ENCODE measurements at regions not wholly inside any gene's neighbourhood (a gene's known extent, or its start where the extent isn't known, plus 50 kb on each side); places are given as distances from the start of the nearest gene placed in this dataset.

DNA sequence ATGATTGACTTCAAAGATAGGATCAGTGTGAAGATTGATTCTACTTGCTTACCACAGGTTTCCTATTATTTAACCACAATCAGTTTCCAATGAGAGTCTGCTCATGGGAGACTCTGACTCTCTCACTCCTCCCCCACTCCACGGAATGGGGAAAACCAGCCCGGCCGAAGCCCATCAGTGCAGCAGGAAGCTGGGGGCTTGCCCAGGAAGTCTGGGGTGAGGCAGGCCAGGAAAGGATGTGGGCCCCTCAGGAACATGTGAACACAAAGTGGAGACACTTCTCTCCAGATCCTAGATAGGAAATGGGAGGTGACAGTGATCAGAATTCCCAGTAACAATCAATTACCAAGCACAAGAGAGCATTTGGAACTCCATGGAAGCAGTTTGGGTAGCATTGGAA lies 144.2 kb downstream of the TTLL2 start:
- no peaks in the 10 kb centered on the region for H3K4me1 ChIP-seq (ENCODE audit: low read depth)
- intact Hi-C loops (cut with DNase I, micrococcal nuclease), result no loop called here
- TF ChIP-seq, protein P1, sequence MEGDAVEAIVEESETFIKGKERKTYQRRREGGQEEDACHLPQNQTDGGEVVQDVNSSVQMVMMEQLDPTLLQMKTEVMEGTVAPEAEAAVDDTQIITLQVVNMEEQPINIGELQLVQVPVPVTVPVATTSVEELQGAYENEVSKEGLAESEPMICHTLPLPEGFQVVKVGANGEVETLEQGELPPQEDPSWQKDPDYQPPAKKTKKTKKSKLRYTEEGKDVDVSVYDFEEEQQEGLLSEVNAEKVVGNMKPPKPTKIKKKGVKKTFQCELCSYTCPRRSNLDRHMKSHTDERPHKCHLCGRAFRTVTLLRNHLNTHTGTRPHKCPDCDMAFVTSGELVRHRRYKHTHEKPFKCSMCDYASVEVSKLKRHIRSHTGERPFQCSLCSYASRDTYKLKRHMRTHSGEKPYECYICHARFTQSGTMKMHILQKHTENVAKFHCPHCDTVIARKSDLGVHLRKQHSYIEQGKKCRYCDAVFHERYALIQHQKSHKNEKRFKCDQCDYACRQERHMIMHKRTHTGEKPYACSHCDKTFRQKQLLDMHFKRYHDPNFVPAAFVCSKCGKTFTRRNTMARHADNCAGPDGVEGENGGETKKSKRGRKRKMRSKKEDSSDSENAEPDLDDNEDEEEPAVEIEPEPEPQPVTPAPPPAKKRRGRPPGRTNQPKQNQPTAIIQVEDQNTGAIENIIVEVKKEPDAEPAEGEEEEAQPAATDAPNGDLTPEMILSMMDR (IDR thresholded peaks at IDR 0.05), result no peak

DNA sequence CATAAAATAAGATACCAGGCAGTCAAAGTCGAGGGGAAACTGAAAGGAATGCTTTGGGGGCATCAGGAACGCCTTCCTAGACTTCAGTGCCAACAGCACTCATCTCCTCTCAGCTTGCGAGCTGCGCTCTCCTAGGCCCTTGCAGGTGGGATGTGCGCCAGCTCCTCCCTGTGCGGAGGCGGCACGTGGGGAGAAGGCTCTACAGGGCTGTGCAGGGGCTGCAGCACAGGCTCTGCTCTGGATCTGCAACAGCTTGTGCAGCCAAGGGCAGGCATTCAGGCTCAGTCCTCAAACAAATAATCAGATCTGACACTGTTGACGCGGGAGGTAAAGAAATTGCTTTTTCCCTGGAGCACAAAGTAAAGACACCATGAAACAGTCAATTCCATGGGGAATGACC lies 144.8 kb downstream of the TTLL2 start:
- intact Hi-C loops (cut with DNase I, micrococcal nuclease), result no loop called here
- H3K36me3 ChIP-seq (ENCODE audit: low read depth), result no peaks in the 10 kb centered on the region
- DNase-seq (no peak), ATAC-seq (no peak)
- H3K4me3 ChIP-seq, result no peak overlapping the region
- H3K9me3 ChIP-seq, result no peaks in the 10 kb centered on the region
- no peaks in the 10 kb centered on the region for H3K4me1 ChIP-seq (ENCODE audit: low read depth)
- TF ChIP-seq, protein P1 (IDR thresholded peaks at IDR 0.05), result no peak

More for the DNA sequence above, 144.2 kb downstream of the TTLL2 start:
- Histone ChIP-seq H3K9me3 (no peaks in the 10 kb centered on the region), H3K36me3 (ENCODE audit: low read depth) (no peaks in the 10 kb centered on the region), H3K4me3 (no peak overlapping the region)
- DNase-seq (no peak), ATAC-seq (no peak)

DNA sequence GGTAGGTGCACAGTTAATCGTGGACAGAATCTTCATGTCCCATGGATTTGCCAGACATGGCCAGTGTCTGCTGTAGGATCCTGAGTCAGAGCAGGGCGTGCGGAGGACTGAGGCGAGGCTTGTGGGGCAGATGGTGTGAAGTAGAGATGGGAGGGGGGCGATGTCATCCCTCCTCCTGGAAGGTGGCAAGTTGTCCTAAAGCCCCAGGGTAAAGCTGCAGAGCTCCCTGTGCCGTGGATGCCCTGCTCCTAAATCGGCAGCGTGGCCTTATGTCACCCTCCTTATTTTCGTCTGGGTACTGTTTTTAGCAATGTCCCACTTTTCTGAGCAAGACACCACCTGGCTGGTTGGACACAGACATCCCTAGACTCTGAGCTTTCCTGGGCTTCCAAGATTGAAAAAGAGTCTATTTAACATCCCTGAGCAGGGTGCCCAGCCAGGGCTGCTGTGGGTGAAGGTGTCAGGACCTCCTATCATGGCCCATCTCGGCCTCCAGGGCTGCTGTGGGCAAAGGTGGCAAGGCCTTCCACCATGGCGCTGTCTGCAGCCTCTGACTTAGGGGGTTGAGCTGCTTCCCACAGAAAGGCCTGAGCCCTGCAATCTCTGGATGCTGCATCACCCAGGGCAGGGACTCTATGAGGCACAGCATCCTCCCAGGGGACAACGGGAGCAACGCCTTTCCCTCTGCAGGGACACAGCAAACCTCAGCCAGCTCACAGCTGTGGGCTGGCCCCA lies 145.4 kb downstream of the TTLL2 start:
- intact Hi-C loops (cut with DNase I, micrococcal nuclease), result no loop called here
- ATAC-seq (no peak), DNase-seq (no peak)
- Histone ChIP-seq H3K36me3 (ENCODE audit: low read depth) (no peaks in the 10 kb centered on the region), H3K9me3 (no peaks in the 10 kb centered on the region), H3K4me1 (ENCODE audit: low read depth) (no peaks in the 10 kb centered on the region), H3K4me3 (no peak overlapping the region)
- TF ChIP-seq, protein P1 (IDR thresholded peaks at IDR 0.05), result no peak

DNA sequence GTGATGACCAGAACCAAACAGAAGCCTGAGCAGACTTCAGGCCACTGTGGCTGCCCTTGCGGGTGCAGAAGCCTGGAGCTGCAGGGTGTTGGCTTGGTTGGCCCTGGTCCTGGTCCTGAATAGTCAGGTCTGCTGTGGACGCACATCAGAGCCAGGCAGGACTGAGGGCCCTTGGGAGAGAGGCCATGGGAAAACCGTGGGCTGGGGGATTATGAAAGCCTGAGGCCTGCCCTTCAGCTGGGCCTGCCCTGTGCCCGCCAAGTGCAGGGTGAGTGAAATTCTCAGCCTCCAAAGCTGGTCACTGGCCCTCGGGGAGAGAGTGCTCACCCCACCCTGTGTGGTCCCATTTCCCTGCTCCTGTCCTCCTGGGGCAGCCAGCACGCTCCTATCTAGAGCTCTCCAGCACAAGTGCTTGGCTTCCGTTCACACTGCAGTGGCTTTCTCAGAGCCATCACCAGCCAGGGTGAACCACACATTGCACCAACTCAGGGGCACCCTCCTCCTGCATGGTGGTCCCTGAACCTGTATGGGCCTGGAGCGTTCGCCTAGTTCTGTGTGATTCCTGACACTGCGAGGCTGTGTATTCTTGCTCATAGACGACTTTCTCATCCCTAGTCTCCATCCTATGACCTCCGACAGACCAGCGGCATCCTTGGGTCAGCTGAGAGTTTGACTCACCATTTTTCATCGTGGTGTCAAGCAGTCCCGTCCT lies 146.1 kb downstream of the TTLL2 start:
- TF ChIP-seq, protein P1 (IDR thresholded peaks at IDR 0.05), result no peak
- DNase-seq (no peak), ATAC-seq (peak; percentile 8)
- H3K9me3 ChIP-seq, result no peaks in the 10 kb centered on the region
- H3K4me1 ChIP-seq (ENCODE audit: low read depth), result no peaks in the 10 kb centered on the region
- intact Hi-C loops (cut with DNase I, micrococcal nuclease), result no loop called here
- no peaks in the 10 kb centered on the region for H3K36me3 ChIP-seq (ENCODE audit: low read depth)
- H3K4me3 ChIP-seq, result no peak overlapping the region

DNA sequence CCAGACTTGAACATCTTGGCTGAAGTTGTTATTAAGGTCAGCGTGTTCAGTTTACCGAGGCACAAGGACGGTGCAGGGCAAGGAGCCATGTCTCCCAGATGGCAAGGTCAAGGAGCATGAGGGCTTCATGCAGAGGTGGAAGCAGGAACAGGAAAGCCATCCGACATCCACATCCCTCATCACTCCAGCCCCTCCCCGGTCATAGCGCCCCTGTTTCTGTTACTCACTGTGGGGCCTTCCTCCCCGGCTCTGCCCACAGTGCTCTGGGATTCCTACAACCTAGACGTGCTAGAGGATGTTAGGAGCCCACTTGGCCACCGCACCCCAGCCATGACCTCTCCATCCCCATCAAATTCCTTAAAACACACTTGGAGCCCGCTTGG lies 146.7 kb downstream of the TTLL2 start:
- H3K4me3 ChIP-seq, result no peak overlapping the region
- H3K9me3 ChIP-seq, result no peaks in the 10 kb centered on the region
- intact Hi-C loops (cut with DNase I, micrococcal nuclease), result no loop called here
- H3K36me3 ChIP-seq (ENCODE audit: low read depth), result no peaks in the 10 kb centered on the region
- ATAC-seq (no peak), DNase-seq (no peak)
- TF ChIP-seq, protein P1 (IDR thresholded peaks at IDR 0.05), result no peak
- H3K4me1 ChIP-seq (ENCODE audit: low read depth), result no peaks in the 10 kb centered on the region

Measured in mucosa of descending colon (tissue), 3 donors.